ENCODE measurements at regions not wholly inside any gene's neighbourhood (a gene's known extent, or its start where the extent isn't known, plus 50 kb on each side); places are given as distances from the start of the nearest gene placed in this dataset.

- no peaks in the 10 kb centered on the region for H3K27me3 ChIP-seq (replicated peaks; ENCODE audit: insufficient read depth)
- H3K36me3 ChIP-seq: no peaks in the 10 kb centered on the region
- WGBS: 87% methylated on average over 7 of the region's 7 CpGs
- H3K27ac ChIP-seq: no peak overlapping the region
- no peak overlapping the region for H3K4me3 ChIP-seq
- intact Hi-C loops (cut with DNase I): no loop called here
- DNase-seq (ENCODE audit: low spot score): no peak
- TF ChIP-seq CTCF (IDR thresholded peaks at IDR 0.05) (no peak), POLR2AphosphoS5 (IDR thresholded peaks at IDR 0.05) (no peak), POLR2A (IDR thresholded peaks at IDR 0.05) (no peak)
- no peaks in the 10 kb centered on the region for H3K4me1 ChIP-seq (replicated peaks)
- no peaks in the 10 kb centered on the region for H3K9me3 ChIP-seq
Observed at GRCh38 chr3:165897137-165897536, 59.9 kb upstream of the BCHE start.

- Histone ChIP-seq H3K9me3 (no peaks in the 10 kb centered on the region), H3K27me3 (replicated peaks; ENCODE audit: insufficient read depth) (no peaks in the 10 kb centered on the region), H3K27ac (no peak overlapping the region), H3K4me3 (no peak overlapping the region), H3K4me1 (replicated peaks) (no peaks in the 10 kb centered on the region), H3K36me3 (no peaks in the 10 kb centered on the region)
- intact Hi-C loops (cut with DNase I): no loop called here
- no peak for DNase-seq (ENCODE audit: low spot score)
- 54% methylated on average over 5 of the region's 5 CpGs for WGBS
- no peak for TF ChIP-seq POLR2A (IDR thresholded peaks at IDR 0.05)
- no peak for TF ChIP-seq POLR2AphosphoS5 (IDR thresholded peaks at IDR 0.05)
- no peak for TF ChIP-seq CTCF (IDR thresholded peaks at IDR 0.05)
Observed at GRCh38 chr3:165895919-165896318, 58.7 kb upstream of the BCHE start.

GRCh38 chr3:165892565-165892964, 55.3 kb upstream of the BCHE start:
- H3K4me1 ChIP-seq (replicated peaks): no peaks in the 10 kb centered on the region
- intact Hi-C loops (cut with DNase I): no loop called here
- no peaks in the 10 kb centered on the region for H3K36me3 ChIP-seq
- WGBS: 66% methylated on average over 4 of the region's 4 CpGs
- H3K27ac ChIP-seq: no peak overlapping the region
- no peak for TF ChIP-seq POLR2A (IDR thresholded peaks at IDR 0.05)
- TF ChIP-seq POLR2AphosphoS5 (IDR thresholded peaks at IDR 0.05): no peak
- TF ChIP-seq CTCF (IDR thresholded peaks at IDR 0.05): no peak
- no peaks in the 10 kb centered on the region for H3K9me3 ChIP-seq
- no peak for DNase-seq (ENCODE audit: low spot score)
- H3K4me3 ChIP-seq: no peak overlapping the region
- no peaks in the 10 kb centered on the region for H3K27me3 ChIP-seq (replicated peaks; ENCODE audit: insufficient read depth)

Small RNA genes lying in the stretch of these regions (small RNA-seq; reads per million reads assigned to genes)
- gene AC069439.1 (0 reads per million in 2 donors), gene AC072046.1 (0 reads per million in 2 donors), gene AC072046.2 (0 reads per million in 2 donors), gene MTND4LP10 (0 reads per million in 2 donors), gene RN7SKP298 (0 reads per million in 2 donors)

Data from prostate gland (tissue), 2 donors.